ENCODE measurements at regions not wholly inside any gene's neighbourhood (a gene's known extent, or its start where the extent isn't known, plus 50 kb on each side); places are given as distances from the start of the nearest gene placed in this dataset.
"Not testable (repeated sequence)": the region's sequence is repeated elsewhere in the genome, so short reads cannot be mapped to it uniquely, and the experiment has no call there.

DNA sequence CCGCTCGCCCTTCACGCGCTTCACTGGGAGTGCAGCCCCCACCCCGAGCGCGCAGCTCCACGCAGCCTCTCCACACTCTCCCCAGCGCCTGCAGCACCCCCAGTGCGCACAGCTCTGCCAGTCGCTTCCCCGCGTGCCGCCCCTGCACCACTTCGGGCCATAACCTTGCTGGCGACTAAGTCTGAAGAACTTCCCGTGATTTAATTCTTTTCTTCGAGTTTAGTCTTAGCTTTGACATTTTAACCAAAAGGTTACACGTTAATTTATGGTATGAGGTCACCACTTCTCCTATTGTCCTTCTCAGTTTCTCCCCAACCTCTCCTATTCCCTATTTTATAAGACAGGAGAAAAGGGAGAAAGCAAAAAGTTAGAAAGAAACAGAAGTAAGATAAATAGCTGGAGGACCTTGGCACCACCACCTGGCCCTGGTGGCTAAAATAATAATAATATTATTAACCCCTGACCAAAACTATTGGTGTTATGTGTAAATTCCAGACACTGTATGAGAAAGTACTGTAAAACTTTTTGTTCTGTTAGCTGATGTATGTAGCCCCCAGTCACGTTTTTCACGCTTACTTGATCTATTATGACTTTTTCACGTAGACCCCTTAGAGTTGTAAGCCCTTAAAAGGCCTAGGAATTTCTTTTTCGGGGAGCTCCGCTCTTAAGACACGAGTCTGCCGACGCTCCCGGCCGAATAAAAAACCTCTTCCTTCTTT is 129.2 kb downstream of the KBTBD2 start:
- not testable (repeated sequence) for DNase-seq

DNA sequence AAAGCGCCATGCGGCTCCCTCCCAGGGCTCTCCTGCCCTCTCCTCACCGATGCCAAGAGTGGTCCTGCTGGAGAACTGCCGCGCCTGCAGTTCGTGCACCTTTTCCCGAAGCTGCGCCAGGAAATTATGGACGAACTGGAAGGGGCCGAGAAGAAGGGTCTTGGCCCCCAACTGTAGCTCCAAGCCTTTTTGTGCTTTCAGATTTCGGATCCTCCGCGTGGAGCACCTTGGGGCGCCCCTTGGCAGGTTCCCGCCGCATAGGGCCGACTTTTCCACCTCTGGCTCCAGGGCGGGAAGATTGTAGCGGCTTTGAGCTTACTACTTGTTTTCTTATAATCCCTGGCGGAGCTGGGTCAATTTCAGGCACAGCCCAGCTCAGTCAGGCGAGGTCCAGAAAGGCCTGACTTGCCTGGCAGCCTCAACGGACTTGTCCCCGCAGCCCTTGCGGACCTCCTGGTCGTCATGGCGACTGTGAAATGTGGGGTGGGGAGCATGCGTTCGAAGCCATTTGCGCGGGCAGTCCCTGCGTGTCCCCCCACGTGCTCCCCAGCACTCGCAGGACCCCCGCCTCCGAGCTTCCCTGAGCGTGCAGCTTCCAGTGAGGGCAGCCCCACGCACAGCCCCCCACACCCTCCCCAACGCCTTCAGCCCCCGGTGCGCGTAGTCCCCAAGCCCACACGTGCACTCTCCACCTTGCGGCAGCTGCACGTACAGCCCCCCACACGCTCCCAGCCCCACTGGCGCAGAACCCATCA is 129.9 kb downstream of the KBTBD2 start:
- DNase-seq = no peak

DNA sequence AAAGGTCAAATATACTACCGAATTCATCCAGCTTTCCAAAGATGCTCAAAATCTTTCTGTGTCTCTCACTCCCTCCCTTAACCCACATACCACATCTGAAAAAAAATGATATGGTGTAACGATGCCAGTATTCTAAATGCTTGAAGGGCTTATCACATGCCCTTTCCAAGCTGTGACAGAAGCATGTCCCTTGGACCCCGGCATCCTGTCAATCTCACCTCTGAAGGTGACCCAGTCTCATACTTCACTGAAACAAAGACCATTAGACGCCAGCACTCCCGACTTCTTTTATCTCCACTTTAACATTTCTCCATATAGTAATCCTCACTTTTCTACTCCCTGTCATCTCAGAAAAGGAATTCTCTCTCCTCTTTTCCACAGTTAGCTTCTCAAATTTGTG is 130.8 kb downstream of the KBTBD2 start:
- DNase-seq = not testable (repeated sequence)

DNA sequence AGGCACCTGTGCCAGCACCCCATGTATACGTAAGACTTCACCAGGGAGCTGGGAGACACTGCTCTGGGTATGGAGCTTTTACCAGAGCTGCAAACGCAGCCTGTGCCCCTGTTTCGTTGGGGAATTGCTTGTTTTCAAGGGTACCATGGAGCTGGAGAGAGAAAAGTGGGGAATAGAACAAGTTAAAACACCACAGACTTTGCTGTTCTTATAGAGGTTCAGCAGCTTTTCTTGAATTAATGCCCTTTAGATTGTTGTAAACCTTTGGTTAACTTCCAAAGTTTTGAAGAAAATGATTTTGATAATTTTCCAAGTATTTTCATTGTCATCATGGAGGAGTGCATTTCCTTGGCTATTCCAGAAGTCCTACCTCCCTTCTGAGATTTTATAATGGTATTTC is 131.7 kb downstream of the KBTBD2 start:
- not testable (repeated sequence) for DNase-seq

DNA sequence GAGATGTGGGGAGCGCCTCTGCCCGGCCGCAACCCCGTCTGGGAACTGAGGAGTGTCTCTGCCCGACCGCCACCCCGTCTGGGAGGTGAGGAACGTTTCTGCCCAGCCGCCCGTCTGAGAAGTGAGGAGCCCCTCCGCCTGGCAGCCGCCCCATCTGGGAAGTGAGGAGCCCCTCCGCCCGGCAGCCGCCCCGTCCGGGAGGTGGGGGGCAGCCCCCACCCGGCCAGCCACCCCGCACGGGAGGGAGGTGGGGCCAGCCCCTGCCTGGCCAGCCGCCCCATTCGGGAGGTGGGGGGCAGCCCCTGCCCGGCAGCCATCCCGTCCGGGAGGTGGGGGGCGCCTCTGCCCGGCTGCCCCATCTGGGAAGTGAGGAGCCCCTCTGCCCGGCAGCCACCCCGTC is 137.7 kb downstream of the KBTBD2 start:
- DNase-seq = not testable (repeated sequence)

DNA sequence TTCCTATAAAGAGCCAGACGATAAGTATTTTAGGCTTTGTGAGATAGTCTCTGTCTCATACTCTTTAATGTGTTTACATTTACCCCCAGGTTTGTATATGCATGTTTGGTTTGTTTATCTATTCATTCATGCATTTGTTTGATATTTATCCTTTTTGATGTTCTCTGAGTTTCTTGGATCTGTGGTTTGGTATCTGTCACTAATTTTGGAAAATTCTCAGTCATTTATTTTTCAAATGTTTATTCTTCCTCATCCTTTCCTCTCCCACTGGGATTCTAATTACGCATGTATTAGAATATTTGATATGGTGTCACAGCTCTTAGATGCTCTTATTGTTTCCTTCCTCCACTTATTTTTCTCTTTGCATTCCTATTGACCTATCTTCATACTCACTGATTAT is 143.2 kb downstream of the KBTBD2 start:
- not testable (repeated sequence) for DNase-seq

DNA sequence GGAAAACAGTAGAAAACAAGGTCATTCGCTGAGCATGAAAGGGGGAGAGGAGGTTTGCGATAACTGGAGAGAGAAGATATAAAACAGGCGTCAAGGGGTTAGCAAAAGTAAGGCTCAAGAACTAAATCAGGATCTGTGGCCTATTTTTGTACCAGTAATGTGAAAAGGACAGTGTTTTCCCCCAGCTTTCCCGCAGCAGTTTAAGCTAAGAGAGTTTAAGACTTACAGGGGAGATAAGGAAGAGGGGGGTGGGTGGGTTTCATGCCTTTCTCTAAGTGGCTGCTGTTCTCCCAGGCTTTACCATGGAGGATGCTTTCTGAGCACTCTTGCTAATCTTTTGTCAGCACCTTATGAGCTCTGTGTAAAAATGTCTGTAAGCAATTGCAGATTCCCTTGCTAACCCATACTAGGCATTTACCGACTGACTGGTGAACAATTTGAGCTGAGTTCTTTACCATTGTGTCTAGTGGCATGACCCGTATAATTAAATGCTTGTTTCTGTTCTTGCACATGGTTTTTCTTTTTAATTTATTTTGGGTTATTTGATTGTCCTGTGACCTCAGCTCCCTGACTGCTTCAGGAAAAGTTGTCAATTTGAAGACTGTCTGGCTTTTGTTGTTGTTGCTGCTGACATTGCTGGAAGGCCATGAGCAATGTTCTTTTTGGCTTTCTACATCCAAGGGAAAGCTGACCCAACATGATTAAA is 144.0 kb downstream of the KBTBD2 start:
- not testable (repeated sequence) for DNase-seq

DNA sequence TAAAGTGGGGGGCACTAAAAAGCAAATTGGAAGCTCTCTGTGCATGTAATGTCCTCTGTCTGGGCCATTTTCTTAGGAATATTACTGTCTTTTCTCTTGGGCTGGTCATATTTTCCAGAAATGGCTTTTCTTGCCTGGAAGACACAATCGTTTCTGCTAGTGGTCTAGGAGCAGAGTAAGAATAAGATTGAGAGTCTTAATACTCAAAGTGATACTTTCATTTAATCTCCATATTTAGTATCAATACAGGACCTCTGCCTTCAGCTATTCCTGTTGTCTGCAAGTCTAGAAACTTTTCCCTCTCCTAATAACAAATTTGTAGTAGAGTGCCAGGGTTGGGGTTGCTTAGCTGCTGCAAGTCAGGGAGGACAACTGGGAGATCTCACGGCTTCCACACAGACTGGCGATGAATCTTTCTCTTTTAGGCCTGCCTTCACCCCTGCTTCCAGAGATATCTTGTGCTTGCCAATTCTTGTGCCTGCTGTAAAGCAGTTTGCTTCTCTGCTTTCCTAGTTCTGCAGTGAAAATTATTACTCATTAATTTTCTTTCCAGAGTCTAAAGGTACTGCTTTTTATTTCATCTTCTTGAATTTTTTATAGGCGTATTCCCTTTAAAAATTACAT is 149.6 kb downstream of the KBTBD2 start:
- DNase-seq = not testable (repeated sequence)

DNA sequence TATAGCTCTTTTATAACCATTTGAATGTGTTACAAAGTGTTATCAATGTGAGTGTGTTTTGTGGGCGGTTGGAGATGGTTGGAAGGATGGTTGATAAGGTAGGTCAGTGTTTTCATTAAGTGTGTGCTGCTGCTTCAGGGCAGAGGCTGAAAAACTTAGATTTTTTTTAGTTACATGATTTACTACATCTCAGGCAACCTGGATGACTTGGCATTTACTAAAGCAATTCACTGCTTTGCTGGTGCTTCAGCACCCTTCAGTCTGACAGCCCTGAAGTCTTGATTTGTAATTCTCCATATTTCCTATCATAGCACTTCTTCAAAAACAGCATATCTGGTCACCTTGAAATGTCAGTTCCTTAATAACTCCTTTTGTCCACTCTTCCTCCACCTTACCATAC is 151.8 kb downstream of the KBTBD2 start:
- DNase-seq = not testable (repeated sequence)

DNA sequence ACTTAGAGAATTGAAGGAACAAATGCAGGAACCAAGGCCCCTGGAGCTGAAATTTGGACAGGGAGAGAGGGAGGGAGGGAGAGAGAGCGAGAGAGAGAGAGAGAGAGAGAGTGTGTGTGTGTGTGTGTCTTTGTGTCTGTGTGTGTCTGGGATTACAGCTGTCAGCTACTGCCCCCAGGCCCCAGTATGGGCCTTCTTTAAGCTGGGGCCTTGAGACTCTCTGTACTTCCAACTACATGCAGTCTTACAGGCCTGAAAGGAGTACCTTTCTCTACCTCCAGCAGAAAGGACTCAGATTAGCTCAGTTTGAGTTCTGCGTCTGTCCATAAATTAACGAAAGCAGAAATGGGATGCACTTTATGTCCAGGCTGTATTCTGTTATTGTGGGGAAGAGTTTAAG is 153.2 kb downstream of the KBTBD2 start:
- not testable (repeated sequence) for DNase-seq

DNA sequence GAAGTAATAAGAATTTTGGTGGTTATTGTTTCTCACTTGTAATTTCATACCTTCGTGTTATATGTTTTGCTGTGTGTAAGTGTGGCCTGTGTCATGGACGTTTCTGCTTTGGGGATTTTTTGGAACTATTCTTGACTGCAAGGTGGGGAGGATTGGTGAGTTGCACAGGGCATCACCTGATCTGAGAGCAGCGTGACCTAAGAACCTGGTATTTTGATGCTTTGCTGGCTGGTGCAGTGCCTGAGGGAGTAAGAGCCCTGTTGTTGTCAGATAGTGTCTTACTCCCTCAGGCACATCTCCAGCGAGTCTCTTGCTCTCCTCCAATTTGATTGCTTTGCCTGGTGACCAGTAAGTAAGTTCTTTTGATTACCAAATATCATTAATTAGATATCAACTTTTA is 158.8 kb downstream of the KBTBD2 start:
- DNase-seq = not testable (repeated sequence)

DNA sequence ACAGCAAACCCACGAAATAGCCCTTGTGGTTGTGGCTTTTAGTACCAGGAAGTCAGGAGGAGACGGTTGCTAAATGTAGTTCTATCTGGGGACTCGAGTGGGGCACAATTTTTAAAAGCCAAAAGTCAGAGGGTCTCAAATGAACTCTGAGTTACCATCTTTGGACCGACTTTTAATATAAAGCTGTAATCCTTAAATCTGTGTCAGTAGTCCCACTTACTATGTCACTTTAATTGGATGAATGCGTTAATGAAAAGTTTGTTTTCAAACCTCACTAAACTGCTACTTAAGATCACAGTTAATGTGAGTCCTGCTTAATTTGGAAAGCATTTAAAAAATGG is 162.3 kb downstream of the KBTBD2 start:
- DNase-seq = not testable (repeated sequence)

DNA sequence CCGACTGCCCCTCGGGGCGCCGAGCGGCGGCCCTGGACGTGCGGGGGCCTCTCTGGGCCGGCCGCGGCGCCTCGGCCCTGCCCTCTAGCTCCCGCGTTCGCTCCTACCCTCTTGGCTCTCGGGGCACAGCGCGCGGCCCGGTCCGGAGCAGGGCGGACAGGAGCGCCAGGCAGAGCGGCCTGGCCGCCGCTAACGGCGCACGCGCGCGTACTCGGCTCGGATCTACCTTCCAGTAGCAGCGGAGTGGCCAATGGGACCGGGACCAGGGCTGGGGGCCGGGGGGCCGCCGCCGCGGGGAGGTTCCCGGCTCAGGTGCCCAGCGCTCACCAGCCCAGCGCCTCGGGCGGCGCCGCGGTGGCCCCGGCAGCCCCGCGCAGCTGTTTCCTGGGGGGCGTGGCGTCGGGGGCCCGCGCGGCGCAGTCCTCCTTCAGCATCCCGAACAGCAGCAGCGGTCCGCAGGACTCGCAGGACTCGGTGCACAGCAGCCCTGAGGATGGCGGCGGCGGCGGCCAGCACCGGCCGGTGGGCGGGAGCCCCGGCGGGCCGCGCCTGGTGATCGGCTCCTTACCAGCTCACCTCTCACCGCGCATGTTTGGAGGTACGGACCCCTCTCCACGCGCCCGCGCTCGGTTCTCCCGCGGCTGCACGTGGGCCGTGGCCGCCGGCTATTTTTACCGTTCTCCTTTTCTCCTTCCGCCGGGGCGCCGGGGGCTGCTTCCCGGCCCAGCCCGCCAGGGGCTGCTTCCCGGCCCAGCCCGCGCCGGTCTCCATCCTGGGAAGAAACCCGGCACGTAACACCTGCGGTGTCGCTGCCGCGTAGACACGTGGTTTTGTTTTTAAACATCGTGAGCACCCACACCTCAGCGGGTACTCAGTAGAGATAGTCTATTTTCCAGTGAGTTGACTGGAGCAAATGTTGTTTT is 162.9 kb downstream of the KBTBD2 start:
- peak; percentile 14 to 18 for DNase-seq

DNA sequence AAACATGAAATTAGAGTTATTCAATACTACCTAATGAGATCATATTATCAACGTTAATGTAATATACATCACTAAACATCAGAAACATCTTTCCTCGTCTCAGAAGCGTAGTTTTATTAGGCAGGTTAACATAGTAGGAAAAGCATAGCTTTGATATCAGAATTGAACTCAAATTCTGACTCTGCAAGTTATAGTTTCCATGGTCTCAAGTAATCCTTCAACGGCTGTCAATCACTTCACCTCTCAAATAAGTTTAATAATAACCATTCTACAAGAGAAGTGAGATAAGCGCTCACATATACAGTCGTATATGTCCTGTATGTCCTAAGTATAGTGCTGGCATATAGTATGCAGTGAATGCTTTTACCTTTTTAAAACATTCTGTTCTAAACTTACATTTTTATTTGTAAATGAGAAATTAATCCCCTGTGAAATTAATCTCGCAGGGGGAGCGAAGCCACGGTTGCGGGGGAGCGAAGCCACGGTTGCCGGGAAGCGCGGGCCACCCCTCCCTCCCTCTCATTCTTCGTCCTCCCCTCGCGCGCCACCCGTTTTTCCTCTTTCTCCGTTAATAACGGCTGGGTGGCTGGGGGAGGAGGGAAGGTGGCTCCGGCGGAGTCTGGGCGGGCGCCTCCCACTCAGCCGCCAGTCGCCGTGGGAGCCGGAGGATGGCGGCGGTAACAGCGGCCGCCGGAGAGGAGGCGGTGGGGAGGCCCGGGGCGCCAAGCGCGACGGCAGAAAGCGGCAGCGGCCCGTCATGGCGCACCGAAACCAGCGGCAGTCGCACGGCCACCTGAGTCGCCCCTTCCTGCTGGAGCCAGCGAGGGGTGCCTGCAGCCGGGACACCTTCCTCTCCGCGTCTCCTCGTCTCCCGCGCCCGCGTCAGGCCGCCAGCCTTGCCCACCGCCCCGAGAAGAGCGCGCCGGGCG is 163.8 kb downstream of the KBTBD2 start:
- DNase-seq = peak; percentile 11 to 14

DNA sequence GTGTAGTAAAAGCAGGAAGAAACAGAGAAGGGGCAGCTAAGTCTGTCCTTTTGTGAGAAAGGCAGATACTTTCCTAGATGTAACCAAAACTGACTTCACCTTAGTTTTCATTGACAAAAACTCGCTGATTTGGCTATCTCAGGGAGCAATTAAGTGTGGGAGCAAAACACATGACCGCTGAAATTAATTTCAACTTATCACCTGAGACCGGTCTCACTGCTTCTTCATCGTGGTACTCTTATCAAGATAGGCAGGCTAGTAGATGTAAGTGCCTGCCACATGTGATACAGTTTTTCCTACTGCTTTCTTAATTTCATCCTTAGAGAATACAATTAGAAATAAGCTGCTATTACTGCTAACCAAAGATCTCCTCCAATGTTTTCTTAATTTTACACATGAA is 168.7 kb downstream of the KBTBD2 start:
- DNase-seq = not testable (repeated sequence)

DNA sequence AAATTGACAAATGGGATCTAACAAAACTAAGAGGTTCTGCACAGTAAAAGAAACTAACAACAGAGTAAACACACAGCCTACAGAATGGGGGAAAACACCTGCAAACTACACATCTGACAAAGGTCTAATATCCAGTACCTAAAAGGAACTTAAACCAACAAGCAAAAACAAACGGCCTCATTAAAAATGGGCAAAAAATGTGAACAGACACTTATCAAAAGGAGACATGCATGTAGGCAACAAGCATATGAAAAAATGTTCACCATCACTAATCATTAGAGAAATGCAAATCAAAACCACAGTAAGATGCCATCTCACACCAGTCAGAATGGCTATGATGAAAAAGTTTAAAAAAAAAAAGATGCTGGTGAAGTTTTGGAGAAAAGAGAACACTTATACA is 197.4 kb downstream of the KBTBD2 start:
- no peak for DNase-seq

DNA sequence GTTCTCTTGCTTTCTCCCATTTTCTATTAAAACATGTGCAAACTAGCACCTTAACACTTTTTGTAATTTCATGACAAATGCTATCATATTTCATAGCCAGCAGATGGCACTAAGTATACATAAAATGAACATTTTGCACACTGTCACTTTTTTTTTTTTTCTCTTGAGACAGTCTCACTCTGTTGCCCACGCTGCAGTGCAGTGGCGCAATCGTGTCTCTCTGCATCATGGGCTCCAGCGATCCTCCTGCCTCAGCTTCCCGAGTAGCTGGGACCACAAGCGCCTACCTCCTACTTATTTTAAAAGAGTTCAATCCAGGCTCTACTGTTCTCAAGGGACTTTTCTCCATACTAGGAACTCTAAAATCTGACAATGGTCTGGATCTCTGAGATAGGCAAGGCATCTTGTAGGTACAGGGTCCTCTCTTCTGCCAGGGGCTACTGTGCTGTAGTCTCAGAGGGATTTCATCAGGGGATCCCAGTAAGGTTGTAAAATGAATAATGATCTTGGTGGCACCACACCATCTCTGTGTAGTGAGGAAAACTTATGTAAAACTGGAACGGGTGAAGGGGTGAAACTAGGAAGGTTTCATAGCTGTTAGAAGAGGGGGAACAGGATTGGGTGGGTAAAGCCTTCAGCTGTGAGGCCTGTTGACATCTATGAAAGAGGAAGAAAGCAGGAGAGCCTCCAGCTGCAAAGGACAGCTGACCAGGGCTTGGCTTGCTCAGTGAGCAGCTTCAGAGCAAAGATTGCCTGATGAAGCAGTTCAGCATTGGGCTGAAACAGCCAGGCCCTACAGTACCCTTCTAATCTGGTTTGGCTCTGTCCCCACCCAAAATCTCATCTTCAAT is 196.9 kb downstream of the AVL9 start:
- DNase-seq = peak; percentile 22 to 29

DNA sequence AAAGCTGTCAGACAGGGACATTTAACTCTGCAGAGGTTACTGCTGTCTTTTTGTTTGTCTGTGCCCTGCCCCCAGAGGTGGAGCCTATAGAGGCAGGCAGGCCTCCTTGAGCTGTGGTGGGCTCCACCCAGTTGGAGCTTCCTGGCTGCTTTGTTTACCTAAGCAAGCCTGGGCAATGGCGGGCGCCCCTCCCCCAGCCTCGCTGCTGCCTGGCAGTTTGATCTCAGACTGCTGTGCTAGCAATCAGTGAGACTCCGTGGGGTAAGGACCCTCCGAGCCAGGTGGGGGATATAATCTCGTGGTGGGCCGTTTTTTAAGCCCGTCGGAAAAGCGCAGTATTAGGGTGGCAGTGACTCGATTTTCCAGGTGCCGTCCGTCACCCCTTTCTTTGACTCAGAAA is 192.8 kb downstream of the AVL9 start:
- not testable (repeated sequence) for DNase-seq

DNA sequence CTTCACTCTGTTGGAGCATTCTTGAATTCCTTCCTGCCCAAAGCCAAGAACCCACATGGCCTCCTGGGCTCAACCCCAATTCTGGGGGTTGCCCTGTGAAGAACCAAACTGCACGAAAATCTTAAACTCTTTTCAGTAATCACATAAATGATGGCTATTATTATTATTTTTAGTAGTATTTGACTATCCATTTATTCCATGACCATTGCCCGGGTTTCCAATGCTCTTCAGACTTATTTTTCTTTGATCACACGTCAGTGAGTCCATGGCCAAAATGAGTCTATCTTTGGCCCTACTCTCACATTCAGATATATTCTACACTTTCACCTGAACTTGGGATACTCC is 185.9 kb downstream of the AVL9 start:
- no peak for DNase-seq

All from CD4-positive, alpha-beta T cell treated with Interleukin-4 for 1 hour (primary cell).